ENCODE measurements at regions not wholly inside any gene's neighbourhood (a gene's known extent, or its start where the extent isn't known, plus 50 kb on each side); places are given as distances from the start of the nearest gene placed in this dataset.

- H3K4me3 ChIP-seq (ENCODE audit: low read length in 2 of 2): no peak overlapping the region
- H3K36me3 ChIP-seq (ENCODE audit: control insufficient read depth in 2 of 2, insufficient read depth in 2 of 2, low read length in 2 of 2): no peaks in the 10 kb centered on the region
- no peak overlapping the region for H3K27ac ChIP-seq (ENCODE audit: low read depth in 2 of 2, low read length in 2 of 2)
- H3K9me3 ChIP-seq (ENCODE audit: control insufficient read depth in 2 of 2, low read length in 2 of 2): peaks cover 2% of the 10 kb centered on the region in 2 donors
- no peak overlapping the region for H3K9ac ChIP-seq (ENCODE audit: low read depth in 1 of 2, low read length in 2 of 2)
- H3K4me1 ChIP-seq (ENCODE audit: control insufficient read depth in 2 of 2, insufficient read depth in 2 of 2, low read length in 2 of 2): no peaks in the 10 kb centered on the region
- no peaks in the 10 kb centered on the region for H3K27me3 ChIP-seq (ENCODE audit: control insufficient read depth in 2 of 2, insufficient read depth in 2 of 2, low read length in 2 of 2)
Observed at GRCh38 chr1:4379451-4380175, 274.8 kb upstream of the AJAP1 start.

- H3K36me3 ChIP-seq (ENCODE audit: control insufficient read depth in 2 of 2, insufficient read depth in 2 of 2, low read length in 2 of 2): no peaks in the 10 kb centered on the region
- no peak overlapping the region for H3K4me3 ChIP-seq (ENCODE audit: low read length in 2 of 2)
- peaks cover 2% of the 10 kb centered on the region in 2 donors for H3K9me3 ChIP-seq (ENCODE audit: control insufficient read depth in 2 of 2, low read length in 2 of 2)
- no peak overlapping the region for H3K27ac ChIP-seq (ENCODE audit: low read depth in 2 of 2, low read length in 2 of 2)
- no peaks in the 10 kb centered on the region for H3K4me1 ChIP-seq (ENCODE audit: control insufficient read depth in 2 of 2, insufficient read depth in 2 of 2, low read length in 2 of 2)
- H3K27me3 ChIP-seq (ENCODE audit: control insufficient read depth in 2 of 2, insufficient read depth in 2 of 2, low read length in 2 of 2): no peaks in the 10 kb centered on the region
- H3K9ac ChIP-seq (ENCODE audit: low read depth in 1 of 2, low read length in 2 of 2): no peak overlapping the region
Observed at GRCh38 chr1:4380564-4381168, 273.7 kb upstream of the AJAP1 start.

- no peak overlapping the region for H3K27ac ChIP-seq (ENCODE audit: low read depth in 2 of 2, low read length in 2 of 2)
- H3K4me3 ChIP-seq (ENCODE audit: low read length in 2 of 2): no peak overlapping the region
- H3K27me3 ChIP-seq (ENCODE audit: control insufficient read depth in 2 of 2, insufficient read depth in 2 of 2, low read length in 2 of 2): no peaks in the 10 kb centered on the region
- no peaks in the 10 kb centered on the region for H3K36me3 ChIP-seq (ENCODE audit: control insufficient read depth in 2 of 2, insufficient read depth in 2 of 2, low read length in 2 of 2)
- H3K9me3 ChIP-seq (ENCODE audit: control insufficient read depth in 2 of 2, low read length in 2 of 2): peaks cover 0 to 5% of the 10 kb centered on the region in 2 donors
- H3K4me1 ChIP-seq (ENCODE audit: control insufficient read depth in 2 of 2, insufficient read depth in 2 of 2, low read length in 2 of 2): no peaks in the 10 kb centered on the region
- no peak overlapping the region for H3K9ac ChIP-seq (ENCODE audit: low read depth in 1 of 2, low read length in 2 of 2)
Observed at GRCh38 chr1:4393191-4393590, 261.2 kb upstream of the AJAP1 start.

GRCh38 chr1:4394366-4394765 lies 260.0 kb upstream of the AJAP1 start:
- Histone ChIP-seq H3K36me3 (ENCODE audit: control insufficient read depth in 2 of 2, insufficient read depth in 2 of 2, low read length in 2 of 2) (no peaks in the 10 kb centered on the region), H3K27ac (ENCODE audit: low read depth in 2 of 2, low read length in 2 of 2) (no peak overlapping the region), H3K9ac (ENCODE audit: low read depth in 1 of 2, low read length in 2 of 2) (no peak overlapping the region), H3K4me1 (ENCODE audit: control insufficient read depth in 2 of 2, insufficient read depth in 2 of 2, low read length in 2 of 2) (no peaks in the 10 kb centered on the region), H3K9me3 (ENCODE audit: control insufficient read depth in 2 of 2, low read length in 2 of 2) (peaks cover 0 to 5% of the 10 kb centered on the region in 2 donors), H3K4me3 (ENCODE audit: low read length in 2 of 2) (no peak overlapping the region), H3K27me3 (ENCODE audit: control insufficient read depth in 2 of 2, insufficient read depth in 2 of 2, low read length in 2 of 2) (no peaks in the 10 kb centered on the region)

GRCh38 chr1:4395158-4395557 lies 259.3 kb upstream of the AJAP1 start:
- Histone ChIP-seq H3K4me1 (ENCODE audit: control insufficient read depth in 2 of 2, insufficient read depth in 2 of 2, low read length in 2 of 2) (no peaks in the 10 kb centered on the region), H3K27ac (ENCODE audit: low read depth in 2 of 2, low read length in 2 of 2) (no peak overlapping the region), H3K9me3 (ENCODE audit: control insufficient read depth in 2 of 2, low read length in 2 of 2) (peaks cover 0 to 5% of the 10 kb centered on the region in 2 donors), H3K4me3 (ENCODE audit: low read length in 2 of 2) (no peak overlapping the region), H3K9ac (ENCODE audit: low read depth in 1 of 2, low read length in 2 of 2) (no peak overlapping the region), H3K27me3 (ENCODE audit: control insufficient read depth in 2 of 2, insufficient read depth in 2 of 2, low read length in 2 of 2) (no peaks in the 10 kb centered on the region), H3K36me3 (ENCODE audit: control insufficient read depth in 2 of 2, insufficient read depth in 2 of 2, low read length in 2 of 2) (no peaks in the 10 kb centered on the region)

GRCh38 chr1:4395676-4396075 lies 258.7 kb upstream of the AJAP1 start:
- no peaks in the 10 kb centered on the region for H3K36me3 ChIP-seq (ENCODE audit: control insufficient read depth in 2 of 2, insufficient read depth in 2 of 2, low read length in 2 of 2)
- no peak overlapping the region for H3K4me3 ChIP-seq (ENCODE audit: low read length in 2 of 2)
- H3K9me3 ChIP-seq (ENCODE audit: control insufficient read depth in 2 of 2, low read length in 2 of 2): peaks cover 0 to 5% of the 10 kb centered on the region in 2 donors
- H3K4me1 ChIP-seq (ENCODE audit: control insufficient read depth in 2 of 2, insufficient read depth in 2 of 2, low read length in 2 of 2): no peaks in the 10 kb centered on the region
- peaks cover 0 to 3% of the 10 kb centered on the region in 2 donors for H3K27me3 ChIP-seq (ENCODE audit: control insufficient read depth in 2 of 2, insufficient read depth in 2 of 2, low read length in 2 of 2)
- no peak overlapping the region for H3K27ac ChIP-seq (ENCODE audit: low read depth in 2 of 2, low read length in 2 of 2)
- no peak overlapping the region for H3K9ac ChIP-seq (ENCODE audit: low read depth in 1 of 2, low read length in 2 of 2)

- Histone ChIP-seq H3K4me1 (ENCODE audit: control insufficient read depth in 2 of 2, insufficient read depth in 2 of 2, low read length in 2 of 2) (no peaks in the 10 kb centered on the region), H3K36me3 (ENCODE audit: control insufficient read depth in 2 of 2, insufficient read depth in 2 of 2, low read length in 2 of 2) (no peaks in the 10 kb centered on the region), H3K4me3 (ENCODE audit: low read length in 2 of 2) (no peak overlapping the region), H3K27ac (ENCODE audit: low read depth in 2 of 2, low read length in 2 of 2) (no peak overlapping the region), H3K9ac (ENCODE audit: low read depth in 1 of 2, low read length in 2 of 2) (no peak overlapping the region), H3K9me3 (ENCODE audit: control insufficient read depth in 2 of 2, low read length in 2 of 2) (no peaks in the 10 kb centered on the region), H3K27me3 (ENCODE audit: control insufficient read depth in 2 of 2, insufficient read depth in 2 of 2, low read length in 2 of 2) (peaks cover 0 to 3% of the 10 kb centered on the region in 2 donors)
Observed at GRCh38 chr1:4396551-4396950, 257.9 kb upstream of the AJAP1 start.

GRCh38 chr1:4397196-4397595 lies 257.2 kb upstream of the AJAP1 start:
- peaks cover 0 to 3% of the 10 kb centered on the region in 2 donors for H3K27me3 ChIP-seq (ENCODE audit: control insufficient read depth in 2 of 2, insufficient read depth in 2 of 2, low read length in 2 of 2)
- no peaks in the 10 kb centered on the region for H3K4me1 ChIP-seq (ENCODE audit: control insufficient read depth in 2 of 2, insufficient read depth in 2 of 2, low read length in 2 of 2)
- no peaks in the 10 kb centered on the region for H3K9me3 ChIP-seq (ENCODE audit: control insufficient read depth in 2 of 2, low read length in 2 of 2)
- H3K4me3 ChIP-seq (ENCODE audit: low read length in 2 of 2): no peak overlapping the region
- H3K9ac ChIP-seq (ENCODE audit: low read depth in 1 of 2, low read length in 2 of 2): no peak overlapping the region
- no peak overlapping the region for H3K27ac ChIP-seq (ENCODE audit: low read depth in 2 of 2, low read length in 2 of 2)
- no peaks in the 10 kb centered on the region for H3K36me3 ChIP-seq (ENCODE audit: control insufficient read depth in 2 of 2, insufficient read depth in 2 of 2, low read length in 2 of 2)

GRCh38 chr1:4402032-4402431 lies 252.4 kb upstream of the AJAP1 start:
- Histone ChIP-seq H3K4me3 (ENCODE audit: low read length in 2 of 2) (no peak overlapping the region), H3K27ac (ENCODE audit: low read depth in 2 of 2, low read length in 2 of 2) (no peak overlapping the region), H3K4me1 (ENCODE audit: control insufficient read depth in 2 of 2, insufficient read depth in 2 of 2, low read length in 2 of 2) (no peaks in the 10 kb centered on the region), H3K27me3 (ENCODE audit: control insufficient read depth in 2 of 2, insufficient read depth in 2 of 2, low read length in 2 of 2) (peaks cover 0 to 3% of the 10 kb centered on the region in 2 donors), H3K36me3 (ENCODE audit: control insufficient read depth in 2 of 2, insufficient read depth in 2 of 2, low read length in 2 of 2) (no peaks in the 10 kb centered on the region), H3K9ac (ENCODE audit: low read depth in 1 of 2, low read length in 2 of 2) (no peak overlapping the region), H3K9me3 (ENCODE audit: control insufficient read depth in 2 of 2, low read length in 2 of 2) (no peaks in the 10 kb centered on the region)

- H3K4me3 ChIP-seq (ENCODE audit: low read length in 2 of 2): no peak overlapping the region
- H3K36me3 ChIP-seq (ENCODE audit: control insufficient read depth in 2 of 2, insufficient read depth in 2 of 2, low read length in 2 of 2): no peaks in the 10 kb centered on the region
- H3K9ac ChIP-seq (ENCODE audit: low read depth in 1 of 2, low read length in 2 of 2): no peak overlapping the region
- no peak overlapping the region for H3K27ac ChIP-seq (ENCODE audit: low read depth in 2 of 2, low read length in 2 of 2)
- H3K27me3 ChIP-seq (ENCODE audit: control insufficient read depth in 2 of 2, insufficient read depth in 2 of 2, low read length in 2 of 2): peaks cover 0 to 3% of the 10 kb centered on the region in 2 donors
- H3K9me3 ChIP-seq (ENCODE audit: control insufficient read depth in 2 of 2, low read length in 2 of 2): no peaks in the 10 kb centered on the region
- H3K4me1 ChIP-seq (ENCODE audit: control insufficient read depth in 2 of 2, insufficient read depth in 2 of 2, low read length in 2 of 2): no peaks in the 10 kb centered on the region
Observed at GRCh38 chr1:4404854-4405590, 249.4 kb upstream of the AJAP1 start.
